B cell (primary cell): ENCODE measurements at regions not wholly inside any gene's neighbourhood (a gene's known extent, or its start where the extent isn't known, plus 50 kb on each side); places are given as distances from the start of the nearest gene placed in this dataset.

ENCODE experiments used
- CTCF ChIP-seq: fragments of 200-600 bp; IDR thresholded peaks from one replicate; pipeline ENCODE4 v1.8.0; 2022; ENCODE audit warnings: antibody characterized with exemption, mild to moderate bottlenecking
- EZH2 ChIP-seq: IDR thresholded peaks from 2 replicates; pipeline ENCODE4 v1.6.1; 2012; ENCODE audit warnings: borderline replicate concordance, low read depth, mild to moderate bottlenecking, moderate library complexity, low read length; ENCODE audit not compliant: insufficient read depth, poor library complexity, severe bottlenecking

GRCh38 chr1:102098536-102098935 lies 101.8 kb upstream of the OLFM3 start:
- TF ChIP-seq CTCF, result no peak
- no peak for TF ChIP-seq EZH2
